SH-SY5Y (cell line): ENCODE measurements at regions not wholly inside any gene's neighbourhood (a gene's known extent, or its start where the extent isn't known, plus 50 kb on each side); places are given as distances from the start of the nearest gene placed in this dataset.

Experiments used
- GATA2 ChIP-seq: IDR thresholded peaks from 2 replicates; pipeline ENCODE4 v1.6.1; 2011; ENCODE audit warnings: mild to moderate bottlenecking, low read depth, low read length
- GATA3 ChIP-seq: IDR thresholded peaks from 2 replicates; pipeline ENCODE4 v1.6.1; 2011; ENCODE audit warnings: low read depth, mild to moderate bottlenecking, low read length, moderate library complexity

GRCh38 chr3:124210899-124211298, 219.0 kb upstream of the ROPN1 start:
- TF ChIP-seq GATA2 (no peak), GATA3 (no peak)
